HG02852 (cell line): ENCODE measurements at regions not wholly inside any gene's neighbourhood (a gene's known extent, or its start where the extent isn't known, plus 50 kb on each side); places are given as distances from the start of the nearest gene placed in this dataset.

ENCODE experiments used
- ATAC-seq: cut with Tn5 transposase; IDR thresholded peaks from one replicate; pipeline ENCODE4 v1.9.1; 2021; ENCODE audit warnings: mild to moderate bottlenecking, moderate library complexity; ENCODE audit not compliant: unreplicated experiment

DNA sequence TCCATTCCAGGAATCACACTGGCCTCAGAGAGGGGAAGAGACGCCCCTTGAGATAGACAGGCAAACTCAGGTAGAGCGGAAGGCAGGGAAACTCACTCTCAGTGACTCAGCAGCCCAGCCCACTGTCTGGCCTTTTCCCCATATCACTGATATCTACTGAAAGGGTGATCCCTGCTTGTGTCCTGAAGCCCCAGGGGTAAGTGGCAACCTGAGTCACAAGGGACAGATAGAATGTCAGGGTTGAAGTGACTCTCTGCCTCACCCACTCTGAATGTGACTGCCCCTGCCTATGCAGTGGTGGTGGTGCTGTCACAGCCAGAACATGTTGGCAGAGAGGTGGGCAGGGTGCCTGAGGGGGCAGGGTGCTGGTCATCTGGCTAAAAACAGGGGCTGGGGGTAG lies 157.5 kb upstream of the FGGY start:
- no peak for ATAC-seq

DNA sequence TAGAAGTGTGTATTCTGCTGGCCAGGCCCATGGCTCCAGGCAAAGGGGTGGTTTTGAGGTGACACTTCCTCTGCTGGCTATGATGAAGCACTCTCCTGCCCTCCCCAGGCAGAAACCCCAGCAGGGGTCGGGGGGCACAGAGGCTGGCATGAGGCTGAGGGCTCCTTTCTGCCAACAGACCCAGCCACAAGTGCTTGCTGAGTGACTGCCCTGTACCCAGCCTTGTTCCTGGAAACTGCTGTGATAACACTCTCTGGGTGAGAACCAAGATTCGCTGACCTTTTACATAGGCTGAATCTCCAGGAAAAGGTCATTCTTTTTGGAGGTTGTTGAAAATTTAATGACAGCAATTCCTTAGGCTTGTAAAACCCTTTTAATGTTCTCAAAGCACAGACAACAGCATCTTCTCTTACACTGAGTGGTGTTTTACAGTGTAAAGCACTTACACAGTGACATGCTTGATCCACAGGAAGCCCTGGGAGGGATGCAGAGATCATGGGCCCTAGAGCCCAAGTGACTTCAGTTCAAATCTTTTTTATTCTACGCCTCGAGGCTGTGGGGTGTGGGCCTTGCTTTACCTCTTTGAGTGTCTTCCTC lies 155.5 kb upstream of the FGGY start:
- ATAC-seq, result no peak

DNA sequence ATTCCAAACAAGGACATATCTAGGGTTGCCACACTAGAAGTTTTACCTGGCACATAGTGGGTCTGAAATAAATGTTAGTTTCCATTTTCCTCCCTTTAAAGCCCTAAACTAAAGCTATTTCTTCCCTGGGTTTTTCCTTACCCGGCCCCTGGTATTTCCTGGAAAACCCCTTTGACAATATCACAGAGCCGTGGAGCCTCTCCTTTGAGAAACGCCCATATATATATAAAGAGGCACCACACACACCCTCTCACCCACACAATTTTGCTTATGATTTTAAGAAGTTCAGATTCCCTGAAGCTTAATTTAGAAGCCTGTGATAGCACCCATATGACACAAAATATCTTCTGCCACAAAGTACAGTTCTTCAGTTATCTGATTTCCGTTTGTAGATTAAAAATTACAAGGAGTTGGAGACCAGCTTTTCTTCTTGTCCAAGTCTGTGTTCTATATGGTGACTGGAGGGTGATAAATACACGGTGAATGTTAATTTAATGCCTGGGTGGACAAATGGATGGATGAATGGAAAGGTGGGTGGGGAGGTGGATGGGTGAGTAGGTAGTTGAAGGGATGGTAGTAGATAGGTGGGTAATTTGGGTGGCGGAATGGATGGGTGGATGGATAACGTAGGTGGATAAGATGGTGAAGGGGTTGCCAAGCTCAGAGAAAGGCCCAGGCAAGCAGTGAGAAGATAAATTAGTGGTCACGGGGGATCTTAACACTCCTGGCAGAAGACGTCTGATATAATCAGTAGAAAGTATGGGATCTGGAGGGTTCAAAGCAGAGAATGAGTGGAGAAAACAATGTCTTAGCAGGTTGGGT lies 154.4 kb upstream of the FGGY start:
- ATAC-seq, result no peak

DNA sequence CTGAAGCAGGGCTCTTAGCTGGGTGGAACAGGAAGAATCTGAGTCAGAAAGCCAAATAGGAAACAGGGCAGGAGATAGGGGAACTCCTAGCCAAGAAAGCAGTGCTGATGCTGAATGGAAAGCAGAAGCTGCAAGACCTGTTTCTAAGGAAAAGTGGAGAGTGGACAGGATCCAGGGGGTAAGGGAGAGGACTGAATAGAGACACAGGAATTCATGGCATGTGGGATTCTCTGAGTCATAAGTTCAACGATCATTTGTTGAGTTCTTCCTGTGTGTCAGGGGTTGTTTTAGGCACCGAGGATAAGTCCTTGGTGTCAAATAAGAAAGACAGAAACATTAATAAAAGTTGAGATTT lies 153.8 kb upstream of the FGGY start:
- peak; percentile 37 for ATAC-seq

DNA sequence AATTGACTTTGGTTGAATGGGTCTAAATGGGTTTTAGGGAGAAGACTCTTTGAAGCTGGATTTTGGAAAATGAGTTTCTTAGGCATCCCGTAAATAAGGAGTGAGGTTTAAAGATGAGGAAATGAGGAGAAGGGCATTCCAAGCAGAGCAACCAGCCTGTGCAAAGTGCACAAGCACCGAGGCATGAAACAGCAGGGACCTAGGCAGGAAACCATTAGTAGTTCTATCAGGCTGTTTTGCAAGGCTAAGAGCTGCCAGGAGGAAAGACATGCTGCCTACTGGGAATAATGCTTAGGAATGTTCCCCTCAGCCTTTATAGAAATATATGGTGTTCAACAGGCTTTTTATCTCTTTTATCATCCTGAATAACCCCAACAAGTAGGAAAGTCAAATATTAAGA lies 153.1 kb upstream of the FGGY start:
- no peak for ATAC-seq

DNA sequence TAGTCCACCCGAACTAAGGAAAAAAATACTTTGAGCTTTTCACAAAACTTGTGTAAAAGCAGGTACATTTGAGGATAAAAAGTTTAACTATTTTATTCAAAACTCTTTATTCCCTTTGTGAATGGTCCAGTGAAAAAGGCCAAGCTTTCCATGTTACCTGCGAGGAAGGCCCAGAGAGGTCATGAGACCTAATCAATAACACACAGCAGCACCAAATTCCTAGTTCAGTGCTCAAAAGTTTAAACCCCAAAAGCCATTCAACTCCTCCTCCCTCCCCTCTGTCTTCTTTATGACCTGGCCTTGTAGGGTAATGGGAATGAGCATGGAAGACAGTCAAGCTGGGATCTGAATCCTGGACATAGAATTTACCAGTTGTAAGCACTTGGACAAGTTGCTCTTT lies 151.9 kb upstream of the FGGY start:
- ATAC-seq, result no peak

DNA sequence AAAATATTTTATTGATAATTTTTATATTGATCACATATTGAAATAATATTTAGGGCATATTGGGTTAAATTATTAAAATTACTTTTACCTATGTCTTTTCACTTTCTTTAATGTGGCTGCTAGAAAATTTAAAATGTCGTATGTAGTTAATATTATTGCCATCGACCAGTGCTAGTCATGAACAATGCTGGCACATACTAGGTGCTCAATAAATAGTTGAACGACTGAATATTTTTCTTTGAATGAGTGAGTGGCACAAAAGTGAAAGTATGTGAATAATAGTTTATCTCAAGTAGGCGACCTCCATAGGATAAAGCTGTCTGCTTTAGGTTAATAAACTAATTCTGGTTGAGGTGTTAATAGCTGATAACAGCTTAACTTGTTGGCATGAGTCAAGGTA lies 150.8 kb upstream of the FGGY start:
- ATAC-seq, result no peak

DNA sequence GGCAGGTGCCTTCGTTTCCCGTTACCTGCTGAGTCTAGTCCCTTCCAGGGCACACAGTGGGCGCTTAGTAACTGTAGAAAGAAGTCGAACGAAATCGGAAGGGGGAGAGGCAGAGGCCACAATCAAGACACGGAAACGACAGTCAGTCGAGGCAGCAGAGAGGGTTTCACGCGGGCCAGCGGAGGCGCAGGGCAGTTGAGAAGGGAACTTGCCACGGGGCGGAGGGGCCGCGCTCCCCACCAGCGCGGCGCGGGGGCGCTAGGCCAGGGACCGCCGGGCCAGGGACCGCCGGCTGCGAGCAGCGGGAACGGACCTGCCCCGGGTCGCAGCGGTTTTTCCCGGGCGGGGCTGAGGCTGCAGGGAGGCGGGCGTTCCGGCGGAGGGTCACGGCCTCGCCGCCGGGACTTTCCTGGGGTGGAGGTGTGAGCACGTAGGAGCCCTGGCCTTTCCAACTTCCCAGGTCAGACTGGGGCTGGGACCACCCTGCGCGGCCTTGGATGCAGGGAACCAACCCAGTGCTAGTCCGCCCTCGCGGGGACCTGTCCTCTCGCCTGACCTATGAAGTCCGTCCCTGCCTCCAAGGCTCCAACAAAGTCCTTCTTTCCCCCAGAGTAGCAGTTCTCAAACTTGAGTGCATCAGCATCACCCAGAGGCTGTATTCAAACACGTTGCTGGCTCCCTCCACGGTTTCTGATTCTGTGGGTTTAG lies 150.1 kb upstream of the FGGY start:
- ATAC-seq, result peak; percentile 50

DNA sequence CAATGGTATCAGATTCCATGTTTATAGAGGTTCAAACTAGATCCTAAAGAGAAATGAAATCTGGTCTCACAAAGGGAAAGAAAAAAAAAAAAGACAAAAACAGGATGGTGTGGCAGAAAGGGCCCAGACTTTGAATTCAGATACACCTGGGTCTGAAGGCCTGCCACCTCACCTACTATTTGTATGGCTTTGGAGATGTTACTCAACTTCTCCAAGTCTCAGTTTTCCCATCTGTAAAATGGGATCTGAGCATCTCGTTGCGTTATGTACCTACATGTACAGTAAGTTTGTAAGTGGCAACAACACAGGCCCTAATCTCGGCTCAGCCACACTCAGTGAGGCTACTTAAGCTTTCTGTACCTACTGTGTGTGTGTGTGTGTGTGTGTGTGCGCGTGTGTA lies 147.5 kb upstream of the FGGY start:
- no peak for ATAC-seq

DNA sequence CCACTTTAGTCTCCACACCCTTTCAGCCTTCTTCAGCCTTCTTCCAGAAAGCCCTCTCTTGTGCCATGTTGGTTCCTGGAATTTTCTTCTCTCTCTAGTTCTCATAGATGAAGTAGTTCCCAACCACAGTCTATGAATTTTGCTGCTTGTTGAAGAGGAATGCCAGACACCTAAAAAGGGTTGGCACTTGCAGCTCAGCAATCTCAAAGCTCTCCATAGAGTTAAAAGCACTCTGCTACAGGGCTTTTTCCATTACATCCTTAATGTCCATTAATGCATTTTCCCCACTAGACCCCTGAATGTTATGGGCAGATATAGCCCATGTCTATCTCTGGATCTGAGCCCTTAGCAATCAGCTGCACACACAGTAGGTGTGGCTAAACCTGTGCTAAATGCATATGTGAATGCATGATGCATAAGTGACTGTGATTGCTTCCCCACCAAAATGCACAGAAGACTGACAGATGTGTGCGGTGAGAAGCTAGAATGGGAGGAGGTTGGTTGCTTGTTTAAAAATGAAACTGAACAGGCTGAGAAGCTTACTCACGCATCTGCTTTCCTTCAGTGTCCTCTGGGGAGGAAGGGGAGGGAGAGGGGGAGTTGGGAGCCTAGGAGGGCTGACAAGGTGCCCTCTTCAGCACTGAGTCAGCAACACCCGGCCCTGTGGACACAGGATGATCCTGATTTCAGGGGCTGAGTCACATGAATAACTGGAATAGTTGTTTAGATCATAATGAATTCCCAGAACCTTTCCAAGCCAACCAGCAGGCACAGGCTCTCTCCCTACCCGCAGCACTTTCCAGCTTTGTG lies 146.1 kb upstream of the FGGY start:
- ATAC-seq, result peak; percentile 66

DNA sequence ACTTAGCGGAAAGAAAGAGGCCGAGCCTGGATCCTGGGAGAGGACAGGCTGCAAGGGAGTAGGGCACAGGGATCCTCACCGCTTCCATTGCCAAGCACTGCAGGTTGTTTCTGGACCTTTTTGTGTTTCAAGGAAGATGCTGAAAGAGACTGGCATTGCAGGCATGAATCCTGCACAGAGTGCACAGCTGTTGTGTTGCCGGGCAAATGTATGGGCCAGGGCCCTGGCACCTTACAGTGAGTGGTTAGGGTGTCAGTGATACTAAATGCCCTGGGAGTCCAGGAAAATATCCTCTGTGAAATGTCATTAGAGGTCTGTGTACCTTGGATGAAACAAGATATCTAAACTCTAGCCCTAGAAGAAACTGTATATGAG lies 145.5 kb upstream of the FGGY start:
- no peak for ATAC-seq

DNA sequence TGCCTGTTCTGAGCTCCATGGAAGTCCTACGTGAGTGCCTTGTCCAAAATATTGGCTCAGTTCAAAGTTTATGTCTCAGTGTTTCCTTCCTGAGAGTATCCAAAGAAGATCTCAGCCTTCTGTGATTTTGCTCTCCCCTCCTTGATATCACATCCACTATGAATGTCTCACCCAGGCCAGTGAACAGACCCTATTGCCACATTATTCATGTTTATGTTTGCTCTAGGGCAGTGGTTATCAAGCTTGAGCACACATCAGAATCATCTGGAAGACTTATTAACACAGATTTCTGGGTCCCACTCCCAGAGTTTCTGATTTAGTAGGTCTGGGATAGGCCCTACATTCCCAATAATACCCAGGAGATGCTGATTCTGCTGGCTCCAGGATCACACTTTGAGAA lies 145.0 kb upstream of the FGGY start:
- ATAC-seq, result no peak

DNA sequence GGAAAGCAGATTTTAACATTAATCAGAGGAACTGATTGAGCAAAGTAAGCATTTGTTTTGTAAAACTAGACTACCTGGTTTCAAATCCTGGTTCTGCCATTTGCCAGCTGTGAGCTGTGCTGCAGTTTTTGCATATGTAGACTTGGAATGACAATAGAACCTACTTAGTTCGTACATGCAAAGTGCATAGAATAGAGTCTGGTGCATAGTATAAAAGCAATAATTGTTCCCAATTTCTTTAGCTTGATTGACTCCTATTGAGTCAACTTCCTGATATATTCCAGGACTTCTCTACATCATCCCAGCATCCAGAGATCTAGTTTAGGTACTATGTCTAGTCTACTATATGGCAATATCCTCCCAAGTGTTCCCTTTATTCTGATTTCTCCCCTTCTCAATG lies 144.4 kb upstream of the FGGY start:
- ATAC-seq, result no peak

DNA sequence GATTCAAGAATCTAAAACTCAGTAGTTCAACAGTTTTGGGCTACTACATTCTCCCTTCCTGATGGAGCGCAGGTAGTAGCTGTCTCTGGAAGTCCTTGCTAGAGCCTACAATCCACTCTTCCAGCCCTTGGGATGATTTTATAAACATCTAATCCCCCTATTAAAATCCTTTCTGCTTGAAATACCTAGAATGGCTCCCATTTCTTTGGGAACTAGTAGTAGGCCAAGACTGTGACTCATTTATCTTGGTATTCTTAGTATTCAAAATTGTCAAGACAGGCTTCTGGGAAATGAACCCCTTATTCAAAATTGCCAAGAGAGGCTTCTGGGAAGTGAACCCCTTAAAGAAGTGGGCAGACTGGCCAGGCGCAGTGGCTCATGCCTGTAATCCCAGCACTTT lies 142.5 kb upstream of the FGGY start:
- no peak for ATAC-seq

DNA sequence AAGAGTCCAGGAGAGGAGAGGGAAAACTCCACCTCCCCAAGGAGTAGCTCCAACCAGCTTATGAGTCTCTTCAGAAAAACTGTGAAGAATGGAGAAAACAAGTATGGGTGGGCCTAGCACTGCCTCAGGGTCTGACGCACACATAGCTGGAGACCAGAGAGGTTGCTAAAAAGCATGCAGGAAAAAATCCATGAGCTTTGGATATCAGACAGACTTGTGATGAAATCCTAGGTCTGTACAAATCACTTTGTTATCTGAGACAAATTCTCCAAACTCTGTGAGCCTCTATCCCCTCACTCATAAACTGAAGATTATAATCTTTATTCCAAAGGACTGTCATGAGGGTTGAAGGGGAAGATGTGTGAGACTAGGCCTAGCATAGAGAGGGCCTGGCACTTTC lies 141.5 kb upstream of the FGGY start:
- ATAC-seq, result no peak

DNA sequence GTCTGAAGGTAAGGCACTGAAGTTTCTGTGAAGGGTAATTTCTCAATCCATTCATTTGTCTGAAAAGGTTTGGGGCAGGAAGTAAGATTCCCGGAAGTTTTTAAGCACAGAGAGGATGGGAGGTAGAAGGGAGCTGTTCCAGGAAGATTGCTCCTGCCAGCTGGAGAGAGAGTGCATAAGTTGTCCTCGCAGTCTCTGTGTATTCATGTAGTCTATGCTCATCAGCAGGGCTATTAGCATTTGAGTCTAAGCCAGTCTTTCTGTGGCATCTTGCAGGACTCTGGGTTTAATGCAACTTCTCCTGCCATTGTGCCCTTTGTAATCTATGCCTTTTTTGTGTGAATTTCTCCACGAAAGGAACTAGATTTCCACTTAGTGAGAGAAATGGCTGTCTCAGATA lies 140.8 kb upstream of the FGGY start:
- no peak for ATAC-seq

DNA sequence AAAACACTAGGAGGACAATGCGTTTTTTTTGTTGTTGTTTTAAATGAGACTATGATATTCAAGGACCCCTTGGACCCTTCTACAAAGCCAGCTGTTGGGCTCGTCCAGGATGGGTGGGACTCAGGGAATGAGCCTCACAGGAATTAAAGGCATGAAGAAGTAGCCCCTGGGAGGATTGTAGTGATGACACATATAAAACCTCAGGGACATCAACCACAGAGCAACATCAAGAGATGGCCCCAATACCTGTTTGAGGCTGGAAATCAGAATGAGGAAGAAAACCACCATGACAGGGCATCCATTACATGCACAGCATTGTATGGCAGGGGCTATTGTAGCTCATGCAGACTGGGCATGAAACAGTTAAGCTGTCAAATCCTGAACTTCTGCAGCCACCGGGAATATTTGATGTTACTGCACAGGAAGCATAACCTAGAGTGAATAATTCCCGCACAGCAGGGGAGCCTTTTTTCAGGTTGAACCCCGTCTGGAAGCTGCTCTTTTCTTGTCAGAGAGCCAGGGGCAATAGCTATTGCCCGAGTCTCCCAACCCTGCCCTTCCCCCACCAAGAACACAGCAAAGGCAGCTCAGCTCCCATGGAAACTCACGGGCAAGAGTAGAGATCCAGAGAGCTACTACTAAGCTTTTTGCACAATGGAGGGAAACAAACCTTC lies 140.2 kb upstream of the FGGY start:
- ATAC-seq, result no peak

DNA sequence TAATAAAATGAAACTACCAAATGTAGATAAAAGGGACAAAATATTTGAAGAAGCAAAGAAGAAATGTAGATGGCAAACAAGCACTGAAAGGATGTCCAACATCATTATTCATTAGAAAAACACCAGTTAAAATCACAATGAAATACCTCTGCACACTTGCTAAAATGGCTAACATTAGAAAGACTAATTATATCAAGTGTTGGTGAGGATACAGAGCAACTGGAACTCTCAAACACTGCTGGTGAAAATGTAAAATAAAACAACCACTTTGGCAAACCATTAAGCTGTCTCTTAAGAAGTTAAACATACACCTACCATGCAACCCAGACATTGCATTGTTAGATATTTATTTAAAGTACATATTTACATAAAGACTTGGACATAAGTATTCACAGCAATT lies 138.6 kb upstream of the FGGY start:
- ATAC-seq, result no peak

DNA sequence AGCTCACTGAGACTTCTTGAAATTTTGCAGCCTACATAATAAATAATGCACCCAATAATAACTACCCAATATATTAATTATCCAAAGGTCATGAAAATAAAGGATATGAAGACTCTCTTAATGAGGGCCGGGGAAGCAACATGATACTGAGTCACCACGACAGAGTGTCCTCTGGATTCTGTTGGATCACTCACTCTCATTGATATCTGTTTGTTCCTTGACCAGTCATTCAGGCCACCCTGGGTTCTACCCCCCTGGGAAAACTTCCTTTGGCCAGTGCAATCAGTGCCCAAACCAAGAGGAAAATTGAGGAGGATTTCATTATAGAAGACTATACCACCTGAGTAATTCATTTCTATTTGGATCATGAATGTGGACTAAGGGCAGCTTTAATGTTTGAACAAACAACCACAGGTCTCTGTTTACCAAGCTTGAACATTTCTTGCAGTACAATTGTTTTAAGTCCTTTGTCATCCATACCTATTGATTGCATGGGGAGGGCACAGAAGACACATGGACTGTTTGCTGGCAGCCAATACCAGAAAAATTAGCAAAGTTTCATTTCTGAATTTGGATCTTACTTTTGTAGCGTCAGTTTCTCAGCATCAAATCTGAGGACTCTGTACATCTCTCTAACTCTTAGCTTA lies 137.2 kb upstream of the FGGY start:
- ATAC-seq, result no peak

DNA sequence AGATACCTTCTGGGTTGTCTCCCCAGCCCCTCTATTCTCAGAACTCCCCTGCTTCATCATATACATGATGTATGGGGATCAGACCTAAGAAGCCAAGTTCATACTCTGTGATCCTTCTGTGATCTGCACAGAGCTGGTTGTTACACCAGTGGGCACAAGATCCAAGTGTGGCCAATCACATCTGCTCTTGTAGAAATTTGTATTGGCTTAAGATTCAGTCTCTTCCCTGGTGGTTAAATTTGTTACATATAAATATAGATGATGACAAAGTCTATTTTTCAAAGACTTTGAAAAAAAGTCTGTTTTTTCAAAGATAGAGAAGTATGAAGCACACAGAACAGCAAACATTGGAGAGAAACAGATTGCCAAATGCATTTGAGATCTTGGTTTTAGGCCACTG lies 135.8 kb upstream of the FGGY start:
- no peak for ATAC-seq

DNA sequence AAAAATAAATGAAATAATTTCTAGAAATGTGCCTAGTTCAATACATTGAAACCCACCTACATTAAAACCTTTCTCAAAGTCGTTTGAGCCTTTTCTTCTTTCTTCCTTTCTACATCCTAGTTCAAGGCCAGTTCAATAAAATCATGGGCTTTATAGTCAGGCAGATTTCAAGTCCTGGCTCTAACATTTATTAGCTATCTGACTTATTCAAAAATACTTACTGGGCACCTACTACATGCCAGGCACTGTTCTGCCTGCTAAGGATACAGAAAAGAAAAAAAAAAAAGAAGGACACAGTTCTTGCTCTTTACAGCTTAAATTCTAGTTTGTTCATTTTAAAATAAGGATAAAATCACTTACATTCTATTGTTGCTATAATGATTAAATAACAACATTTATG lies 134.2 kb upstream of the FGGY start:
- ATAC-seq, result no peak
